Renal cortical epithelial cell (primary cell): ENCODE measurements at regions not wholly inside any gene's neighbourhood (a gene's known extent, or its start where the extent isn't known, plus 50 kb on each side); places are given as distances from the start of the nearest gene placed in this dataset.

ENCODE experiments used
- DNase-seq: peaks from one replicate; pipeline ENCODE4 v3.0.0-alpha.2; 2011; ENCODE audit warnings: low read depth

DNA sequence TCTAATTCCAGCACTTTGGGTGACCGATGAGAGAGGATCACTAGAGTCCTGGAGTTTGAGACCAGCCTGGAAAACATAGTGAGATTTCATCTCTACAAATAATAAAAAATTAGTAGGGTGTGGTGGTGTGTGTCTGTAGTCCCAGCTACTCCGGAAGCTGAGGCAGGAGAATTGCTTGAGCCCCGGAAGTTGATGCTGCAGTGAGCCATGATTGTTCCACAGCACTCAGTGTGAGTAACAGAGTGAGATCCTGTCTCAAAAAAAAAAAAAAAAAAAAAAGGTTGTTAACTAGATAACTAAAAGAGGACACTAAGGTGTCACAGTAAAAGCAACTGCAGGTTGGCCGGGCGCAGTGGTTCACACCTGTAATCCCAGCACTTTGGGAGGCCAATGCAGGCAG, 121.3 kb upstream of the MAX start:
- DNase-seq = no peak

DNA sequence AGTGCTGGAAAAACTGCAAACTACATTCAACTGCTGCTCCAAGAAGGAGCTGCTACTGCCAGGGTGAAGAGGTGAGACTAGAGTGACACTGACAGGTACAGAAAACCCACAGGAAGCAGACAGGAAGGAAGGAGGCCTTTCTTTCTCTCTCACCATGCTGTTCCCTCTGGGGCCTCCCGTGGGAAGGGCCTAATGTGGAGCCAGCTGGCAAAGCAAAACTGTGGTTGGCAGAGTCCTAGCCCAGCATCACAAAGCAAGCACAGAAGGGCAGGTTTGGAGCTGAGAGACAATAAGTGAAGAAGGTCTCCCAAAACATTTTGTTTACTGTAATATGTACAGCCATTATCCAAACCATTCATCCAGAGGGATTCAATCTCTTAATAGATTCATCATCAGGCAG, 122.5 kb upstream of the MAX start:
- no peak for DNase-seq

DNA sequence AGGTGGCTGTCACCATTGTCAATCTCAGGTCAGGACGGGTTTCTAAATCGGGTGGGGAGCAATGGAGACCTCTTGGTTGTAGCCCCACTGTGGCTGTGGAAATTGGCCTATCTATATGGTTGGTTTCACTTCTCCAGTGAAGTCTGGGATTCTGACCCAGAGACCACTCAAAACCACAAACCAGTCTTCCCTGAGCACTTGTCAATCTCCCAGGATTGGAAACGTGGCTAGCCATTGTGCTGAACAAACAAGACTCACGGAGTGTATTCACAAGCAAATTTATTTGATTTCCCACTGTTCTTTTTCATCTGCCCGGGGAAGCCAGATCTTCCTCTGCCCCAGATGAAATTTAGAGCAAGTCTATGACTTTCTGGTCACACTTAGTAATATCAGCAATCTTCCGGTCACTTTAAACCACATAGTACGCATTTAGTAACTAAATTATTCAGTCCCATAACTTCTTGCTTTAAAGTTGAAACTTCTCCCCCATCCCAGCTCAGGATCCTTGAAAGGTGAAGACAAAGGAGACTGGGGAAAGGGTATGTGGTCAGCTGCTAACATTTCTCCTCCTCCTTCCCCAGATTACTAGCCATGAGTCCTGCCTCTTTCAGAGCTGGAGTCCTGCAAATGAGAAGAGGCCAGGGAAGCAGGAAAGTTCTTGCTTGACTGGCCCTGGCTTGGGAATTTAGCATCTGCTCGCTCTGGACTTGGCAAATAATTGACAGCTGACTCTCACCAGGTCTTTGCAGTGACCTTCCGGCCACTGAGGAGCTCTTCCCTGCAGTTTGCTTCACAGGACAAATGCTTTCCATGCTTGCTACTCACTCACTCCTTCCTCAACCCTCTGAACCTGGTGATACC, 123.2 kb upstream of the MAX start:
- DNase-seq = peak; percentile 96

DNA sequence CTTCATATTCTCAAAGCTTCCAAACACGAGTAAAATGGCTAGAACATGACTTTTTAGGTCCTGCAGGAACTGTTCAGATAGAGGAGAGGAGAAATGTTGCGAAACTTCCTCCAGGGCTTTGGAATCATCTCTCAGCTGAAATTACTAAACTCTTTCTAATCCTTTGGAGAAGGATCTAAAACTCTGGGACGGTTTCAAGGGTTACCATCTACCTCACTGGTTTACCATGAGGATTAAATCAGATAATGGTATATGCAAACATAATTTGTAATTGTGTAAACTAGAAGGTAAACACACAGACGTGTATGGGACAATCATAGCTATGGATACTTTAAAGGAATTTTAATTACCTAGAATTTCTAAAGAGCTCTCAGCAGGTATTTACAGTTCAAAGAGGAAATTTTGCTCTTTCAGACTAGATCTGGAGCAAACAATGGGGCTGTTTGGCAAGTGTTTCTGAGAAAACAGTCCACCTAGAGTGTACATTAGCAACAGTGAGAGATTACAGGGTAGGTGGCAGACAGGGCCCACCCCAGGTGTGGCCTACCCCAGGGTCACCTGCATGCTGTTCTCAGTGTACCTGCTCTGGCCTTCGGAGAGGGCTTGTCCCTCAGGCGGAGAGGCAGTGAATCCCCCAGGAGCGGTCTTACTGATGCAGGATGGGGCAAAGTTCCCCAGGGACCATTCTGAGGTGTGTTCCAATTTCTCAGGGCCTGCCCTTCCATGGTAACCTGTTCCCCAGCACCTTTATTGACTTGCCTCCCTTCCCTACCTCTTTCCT, 124.7 kb upstream of the MAX start:
- DNase-seq = no peak

DNA sequence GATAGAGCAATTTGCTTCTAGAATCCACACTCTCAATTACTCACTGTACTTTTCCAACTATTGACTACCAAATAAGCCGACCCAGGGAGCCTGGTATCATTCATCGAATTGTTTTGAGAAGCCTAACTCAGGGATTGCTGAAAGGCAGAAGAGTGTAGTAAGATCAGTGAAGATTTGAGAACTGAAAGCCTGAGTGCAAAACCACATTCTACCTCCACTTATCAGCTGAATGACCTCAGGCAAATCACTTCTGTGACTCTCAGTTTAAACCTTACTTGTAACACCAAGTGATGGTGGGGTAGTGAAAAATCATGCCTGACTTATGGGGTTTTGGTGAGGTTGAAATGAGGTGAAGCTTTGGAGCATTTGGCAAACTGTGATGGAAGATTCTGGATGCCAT, 126.1 kb upstream of the MAX start:
- no peak for DNase-seq

DNA sequence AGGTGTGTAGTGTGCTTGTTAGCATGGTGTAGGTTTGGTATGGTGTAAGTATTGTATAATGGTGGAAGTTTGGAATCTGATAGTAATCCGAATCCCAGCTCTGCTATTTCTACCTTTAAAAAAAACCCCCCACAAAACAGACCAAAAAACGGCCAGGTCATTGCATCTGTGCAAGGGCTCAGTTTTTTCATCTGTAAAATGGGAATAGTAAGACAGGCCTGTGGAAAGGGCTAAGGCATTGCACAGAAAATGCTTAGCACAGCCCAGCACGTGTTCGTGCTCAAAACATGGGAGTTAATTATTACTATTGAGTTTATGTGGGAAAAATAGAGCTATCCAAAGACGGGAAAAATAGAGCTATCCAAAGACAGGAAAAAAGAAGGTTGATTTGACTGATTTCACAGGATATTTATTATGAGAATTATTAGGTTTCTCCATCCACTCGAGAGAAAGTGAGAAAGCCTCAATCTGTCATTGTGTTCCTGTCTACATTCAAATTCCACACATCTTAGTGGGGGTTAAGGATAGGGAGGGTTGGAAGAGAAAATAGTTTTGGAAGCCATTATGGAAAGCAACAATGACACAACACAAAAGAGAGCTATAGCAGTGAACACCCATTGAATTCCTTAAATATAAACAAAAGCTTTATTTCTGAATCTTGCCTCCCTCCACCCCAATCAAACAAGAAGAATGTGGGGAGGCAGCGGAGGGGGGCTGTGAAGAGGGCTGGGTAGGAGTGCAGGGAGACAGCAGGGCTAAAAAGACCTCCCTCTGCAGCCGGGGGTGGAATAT, 126.8 kb upstream of the MAX start:
- DNase-seq = no peak

DNA sequence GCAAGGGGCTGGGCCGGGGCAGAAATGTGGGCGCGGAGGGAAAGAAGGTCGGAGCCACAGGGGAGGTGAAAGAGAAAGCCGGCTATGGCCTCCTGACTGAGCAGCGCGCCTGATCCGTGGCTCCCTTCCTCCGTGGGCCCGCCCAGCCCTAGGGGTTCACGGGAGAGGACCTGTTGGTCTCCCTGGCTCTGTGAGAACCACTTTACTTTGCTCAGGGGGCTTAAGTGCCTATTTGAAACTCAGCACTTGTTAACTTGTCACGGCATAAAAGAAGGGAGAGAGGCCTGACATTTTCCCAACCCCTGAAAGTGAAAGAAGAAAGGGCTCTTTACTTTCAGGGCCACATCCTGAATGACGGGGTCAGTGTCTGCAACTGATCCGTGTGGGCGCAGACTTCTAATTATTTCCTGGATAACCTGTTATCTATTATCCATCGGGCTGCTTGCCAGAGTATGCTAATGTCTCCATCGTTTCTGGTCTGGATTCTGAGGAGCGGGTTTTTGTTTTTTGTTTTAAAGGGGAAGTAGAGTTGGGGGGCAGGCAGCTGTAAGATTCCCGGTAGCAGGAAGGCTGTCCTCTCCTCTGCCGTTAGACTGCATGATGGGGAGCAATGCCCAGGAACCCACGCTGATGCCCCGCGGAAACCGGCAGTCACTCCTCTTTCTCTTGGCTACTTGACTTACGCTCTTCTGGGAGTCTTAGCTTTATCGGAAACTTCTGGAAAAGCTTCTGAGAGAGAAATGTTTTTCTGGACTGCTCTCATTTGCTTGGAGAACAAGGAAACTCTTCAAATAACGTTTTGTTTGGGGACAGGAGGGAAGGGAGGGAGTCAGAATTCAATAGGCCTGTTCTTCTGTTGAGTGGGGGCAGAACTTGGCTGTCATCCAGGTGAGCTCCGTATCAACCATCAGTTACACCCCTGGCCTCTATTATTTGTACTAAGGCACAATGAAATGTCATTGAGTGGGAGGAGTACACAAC, 127.7 kb upstream of the MAX start:
- no peak for DNase-seq

DNA sequence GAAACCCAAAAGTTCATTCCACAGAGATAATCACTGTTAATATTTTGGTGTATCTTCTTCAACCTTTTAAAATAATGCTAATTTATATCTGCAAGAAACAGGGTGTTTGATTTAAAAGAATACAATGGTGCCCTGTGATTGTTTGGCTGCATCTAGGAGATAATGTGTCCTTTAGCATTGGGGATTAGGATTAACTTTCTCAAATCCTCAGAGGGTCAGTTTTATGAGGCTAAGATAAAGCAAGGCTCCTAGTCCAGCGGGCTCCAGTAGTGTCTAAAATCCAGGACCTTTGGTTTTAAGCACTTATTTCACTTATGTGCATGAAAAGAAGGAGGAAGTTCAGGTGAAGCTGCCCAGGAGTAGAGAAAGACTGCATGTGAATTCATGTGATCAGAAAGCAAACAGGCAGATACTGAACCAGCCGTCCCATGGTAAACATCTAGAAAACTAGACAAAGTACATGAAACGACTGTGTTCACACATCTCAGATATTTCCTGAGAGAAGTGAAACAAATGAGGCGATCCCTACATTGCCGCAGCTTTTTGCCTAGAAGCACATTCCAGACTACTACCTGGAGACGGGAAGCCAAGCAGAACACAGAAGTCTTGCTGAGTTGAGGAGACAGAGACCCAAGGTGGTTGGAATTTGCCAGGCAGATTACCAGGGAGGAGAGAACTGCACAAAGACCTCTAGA, 129.1 kb upstream of the MAX start:
- DNase-seq = peak; percentile 82

DNA sequence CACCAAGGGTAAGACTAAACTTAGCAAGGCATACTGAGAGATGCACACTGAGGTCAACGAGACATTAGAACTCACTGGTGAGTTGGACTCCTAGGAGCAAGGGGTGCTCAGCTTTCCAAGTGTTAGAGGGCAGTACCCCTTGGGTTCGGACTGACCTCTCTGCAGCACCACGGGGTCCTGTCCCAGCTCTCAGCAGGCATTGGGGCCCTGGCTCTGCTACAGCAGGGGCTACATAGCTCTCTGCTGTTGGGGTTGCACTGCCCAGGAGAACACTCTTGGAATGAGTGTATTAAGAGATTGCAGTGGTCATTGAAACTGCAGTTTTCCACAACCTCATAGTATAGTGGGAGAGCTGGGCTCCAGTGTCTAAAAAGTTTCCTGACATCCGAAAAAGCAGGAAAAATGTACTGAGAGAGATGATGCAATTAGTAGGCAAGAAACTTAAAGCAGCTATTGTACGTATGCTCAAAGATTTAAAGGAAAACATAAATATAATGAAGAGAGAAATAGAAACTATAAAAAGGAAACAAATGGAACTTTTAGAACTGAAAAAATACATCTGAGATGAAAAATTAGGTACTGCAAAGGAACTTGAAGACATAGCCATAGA, 132.5 kb upstream of the MAX start:
- DNase-seq = no peak

DNA sequence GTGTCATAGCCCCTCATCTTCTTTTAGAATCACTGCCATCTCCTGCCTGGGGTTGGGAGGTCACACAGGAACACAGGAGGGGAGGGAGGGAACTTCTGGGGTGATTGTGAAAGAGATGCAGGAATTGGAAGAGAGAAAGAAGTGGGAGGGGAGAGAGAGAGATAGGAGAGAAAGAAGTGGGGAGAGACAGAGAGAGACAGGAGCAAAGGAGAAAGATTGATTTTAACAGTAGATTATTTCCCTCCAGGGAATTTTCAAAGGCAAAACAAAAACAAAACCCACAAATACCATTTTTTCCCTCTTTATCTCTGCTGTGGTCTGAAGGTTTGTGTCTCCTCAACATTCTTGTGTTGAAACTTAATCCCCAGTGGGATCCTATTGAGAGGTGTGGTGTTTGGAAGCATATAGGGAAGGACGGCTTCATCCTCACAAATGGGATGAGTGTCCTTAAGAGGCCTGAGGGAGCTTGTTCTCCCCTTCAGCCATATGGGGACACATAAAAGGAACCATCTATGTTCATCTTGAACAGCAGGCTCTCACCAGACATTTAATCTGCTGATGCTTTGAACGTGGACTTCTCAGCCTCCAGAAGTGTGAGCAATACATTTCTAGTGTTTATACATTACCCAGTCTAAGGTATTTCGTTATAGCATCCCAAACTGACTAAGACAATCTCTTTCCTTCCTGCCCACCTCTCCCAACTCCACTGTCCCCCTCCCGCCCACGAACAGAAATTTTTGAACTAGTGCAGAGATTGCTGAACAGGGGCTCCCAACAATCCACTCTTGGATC, 134.9 kb upstream of the MAX start:
- no peak for DNase-seq

DNA sequence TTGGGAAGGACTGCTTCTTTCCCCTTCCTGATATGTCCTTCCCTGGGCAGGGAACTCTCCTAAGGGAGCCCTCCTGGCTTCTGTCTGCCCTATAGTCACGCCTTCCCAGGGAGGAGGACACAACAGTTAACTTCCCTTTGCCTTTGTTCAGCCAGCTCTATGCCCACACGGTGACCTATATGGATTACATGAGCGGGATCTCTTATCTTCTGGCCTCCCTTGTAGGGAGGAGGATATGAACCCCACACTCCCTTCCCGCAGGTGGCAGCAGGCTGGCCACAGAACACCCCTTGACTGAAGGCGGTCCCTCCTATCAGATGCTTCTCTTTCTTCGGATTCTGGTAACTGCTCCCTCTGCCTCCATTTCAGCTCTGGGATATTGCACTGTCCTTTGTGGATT, 135.6 kb upstream of the MAX start:
- DNase-seq = no peak

DNA sequence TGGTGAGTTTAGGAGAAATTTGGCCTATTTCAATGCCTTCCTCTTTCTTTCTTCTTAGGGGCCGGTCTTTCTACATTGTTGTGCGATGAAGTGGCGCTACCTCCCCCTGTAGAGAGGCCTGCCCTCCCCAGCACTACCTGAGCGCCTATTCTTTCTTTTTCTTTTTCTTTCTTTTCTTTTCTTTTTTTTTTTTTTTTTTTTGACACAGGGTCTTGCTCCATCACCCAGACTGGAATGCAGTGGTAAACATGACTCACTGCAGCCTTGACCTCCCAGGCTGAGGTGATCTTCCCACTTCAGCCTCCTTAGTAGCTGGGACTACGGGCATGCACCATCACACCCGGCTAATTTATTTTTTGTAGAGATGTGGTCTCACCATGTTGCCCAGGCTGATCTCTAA, 136.1 kb upstream of the MAX start:
- peak; percentile 98 for DNase-seq

DNA sequence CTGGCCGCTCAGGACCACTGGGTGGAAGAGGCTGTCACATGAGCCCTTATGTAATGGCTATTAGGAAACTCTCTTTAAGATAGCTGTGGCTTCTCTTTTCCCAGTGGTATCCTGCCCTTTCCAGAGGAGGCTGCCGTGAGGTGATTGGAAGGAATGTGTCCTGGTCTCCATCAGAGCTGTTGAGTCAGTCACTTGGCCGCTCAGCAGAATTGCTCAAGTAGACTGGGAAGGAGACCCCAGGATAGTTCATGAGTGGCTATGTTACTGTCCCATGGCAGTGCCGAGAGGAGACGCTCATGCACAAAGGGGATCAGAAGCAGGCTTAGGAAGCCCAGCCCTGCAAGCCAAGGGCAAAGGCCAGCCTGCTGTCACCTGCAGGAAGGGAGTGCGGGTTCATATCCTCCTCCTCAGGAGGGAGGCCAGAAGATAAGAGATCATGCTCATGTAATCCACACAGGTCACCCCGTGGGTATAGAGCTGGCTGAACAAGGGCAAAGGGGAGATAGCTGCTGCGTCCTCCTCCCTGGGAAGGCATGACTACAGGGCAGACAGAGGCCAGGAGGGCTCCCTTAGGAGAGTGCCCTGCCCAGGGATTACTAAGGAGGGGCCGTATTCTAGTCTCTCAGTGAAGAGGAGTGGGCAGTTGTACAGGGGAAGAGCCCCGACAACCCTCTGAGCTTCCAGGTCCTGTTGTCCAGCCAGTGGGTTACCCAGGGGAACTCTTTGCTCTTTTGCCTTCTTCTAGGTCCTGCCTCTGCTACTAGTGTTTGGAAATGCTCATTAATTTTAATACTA, 137.0 kb upstream of the MAX start:
- DNase-seq = peak; percentile 90

DNA sequence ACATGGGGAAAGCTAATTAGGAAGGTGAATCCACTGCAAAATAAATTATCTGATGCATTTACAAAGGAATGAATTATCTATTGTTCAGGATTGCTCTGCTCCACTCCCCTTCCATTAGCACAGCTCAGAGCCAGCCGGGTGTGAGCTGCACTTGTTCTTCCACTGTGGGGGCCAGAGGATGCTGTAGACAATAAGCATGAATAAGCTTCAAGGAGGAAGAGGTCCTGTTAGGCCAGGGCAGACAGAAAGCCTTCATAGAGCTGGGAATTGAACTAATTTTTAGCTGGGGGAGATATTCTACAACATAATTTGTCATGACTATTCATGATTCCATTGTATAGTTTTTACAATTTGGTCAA, 137.6 kb upstream of the MAX start:
- DNase-seq = no peak

DNA sequence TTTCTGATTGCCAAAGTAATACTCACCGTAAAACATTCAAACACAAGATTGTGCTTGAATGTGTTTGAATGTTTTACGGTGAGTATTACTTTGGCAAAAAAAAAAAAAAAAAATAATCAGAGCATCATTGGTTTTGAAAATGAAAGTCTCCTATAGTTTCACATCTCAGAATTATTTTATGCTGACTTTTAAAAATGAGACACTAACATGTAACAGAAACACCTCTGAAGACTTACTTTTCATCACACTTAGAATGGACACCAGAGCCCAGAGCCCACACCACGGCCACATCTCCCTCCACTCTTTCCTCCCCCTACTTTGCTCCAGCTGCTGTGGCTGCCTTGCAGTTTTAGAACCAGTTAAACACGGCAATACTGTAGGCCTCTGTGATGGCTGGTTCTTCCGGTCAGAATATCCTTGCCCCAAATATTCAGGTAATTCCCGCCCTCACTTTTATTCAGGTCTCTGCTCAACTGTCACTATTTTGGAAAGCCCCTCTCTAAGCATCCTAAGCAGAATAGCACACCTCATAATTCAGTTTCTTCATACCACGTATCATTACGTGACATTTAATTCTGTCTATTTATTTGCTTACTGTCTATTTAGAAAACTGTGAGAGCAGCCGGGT, 138.9 kb upstream of the MAX start:
- no peak for DNase-seq

DNA sequence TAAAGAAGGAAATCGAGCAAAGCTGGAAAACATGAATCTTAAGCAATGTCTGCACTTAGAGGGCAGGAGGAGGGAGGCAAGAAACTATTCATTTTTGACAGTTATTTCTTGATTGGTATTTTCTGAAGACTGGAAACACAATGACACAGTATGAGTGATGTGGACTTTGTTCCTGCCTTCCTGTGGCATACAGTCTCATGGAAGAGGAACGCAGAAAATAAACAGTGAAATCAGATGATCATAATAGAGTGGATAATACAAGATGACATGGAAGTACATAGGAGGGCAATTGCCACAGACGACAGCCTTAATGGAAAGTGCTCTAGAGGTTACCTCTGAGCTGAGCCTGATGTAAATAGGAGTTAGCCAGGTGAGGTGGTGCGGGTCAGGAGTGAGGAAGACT, 140.4 kb upstream of the MAX start:
- DNase-seq = no peak

DNA sequence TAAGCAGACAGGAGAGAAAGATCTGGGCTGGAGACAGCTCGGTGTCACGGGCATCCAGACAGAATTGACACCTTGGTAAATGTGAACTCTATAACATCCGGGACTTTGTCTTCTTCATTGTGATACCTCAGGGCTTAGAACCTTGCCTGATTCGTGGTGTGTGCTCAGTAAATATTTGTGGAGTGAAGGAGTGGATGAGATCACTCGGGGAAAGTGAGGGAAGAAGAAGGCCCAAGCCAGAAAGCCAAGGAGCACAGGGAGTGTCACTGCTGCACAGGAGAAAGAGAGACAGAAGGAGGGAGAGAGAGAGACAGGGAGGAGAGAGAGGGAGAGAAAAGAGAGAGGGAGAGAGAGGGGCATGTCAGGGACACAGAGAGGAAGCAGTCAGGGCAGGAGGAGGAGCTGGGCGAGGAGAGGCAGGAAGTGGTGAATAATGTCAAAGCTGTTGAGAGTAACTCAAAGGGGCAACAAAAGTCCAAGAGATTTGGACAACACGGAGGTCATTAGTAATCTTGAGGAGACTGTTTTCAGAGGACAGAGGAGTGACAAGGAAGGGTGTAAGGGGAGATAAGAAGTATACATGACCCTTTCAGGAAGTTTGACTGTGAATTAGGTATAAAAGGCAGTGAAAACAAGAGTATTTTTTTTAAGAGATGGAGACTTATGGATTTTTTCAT, 141.6 kb upstream of the MAX start:
- DNase-seq = no peak
